HG03139 (cell line): ENCODE measurements at regions not wholly inside any gene's neighbourhood (a gene's known extent, or its start where the extent isn't known, plus 50 kb on each side); places are given as distances from the start of the nearest gene placed in this dataset.
"Not testable (repeated sequence)": the region's sequence is repeated elsewhere in the genome, so short reads cannot be mapped to it uniquely, and the experiment has no call there.

Experiments used
- ATAC-seq: cut with Tn5 transposase; IDR thresholded peaks from one replicate; pipeline ENCODE4 v1.9.1; 2021; ENCODE audit not compliant: unreplicated experiment

GRCh38 chr6:117761610-117762009 is 86.3 kb downstream of the NUS1 start:
- ATAC-seq = no peak

GRCh38 chr6:117771403-117771802 is 96.1 kb downstream of the NUS1 start:
- peak; percentile 96 for ATAC-seq

GRCh38 chr6:117776441-117776840 is 101.2 kb downstream of the NUS1 start:
- ATAC-seq = peak; percentile 40

- ATAC-seq = no peak
These were observed 106.3 kb downstream of the NUS1 start for GRCh38 chr6:117781550-117781949.

GRCh38 chr6:117783279-117783678 is 108.0 kb downstream of the NUS1 start:
- no peak for ATAC-seq

GRCh38 chr6:117791012-117791411 is 115.7 kb downstream of the NUS1 start:
- ATAC-seq = no peak

- no peak for ATAC-seq
These were observed 111.8 kb upstream of the SLC35F1 start for GRCh38 chr6:117795234-117795633.

- not testable (repeated sequence) for ATAC-seq
These were observed 108.2 kb upstream of the SLC35F1 start for GRCh38 chr6:117798819-117799218.

GRCh38 chr6:117810269-117810668 is 96.8 kb upstream of the SLC35F1 start:
- ATAC-seq = no peak

- no peak for ATAC-seq
These were observed 89.6 kb upstream of the SLC35F1 start for GRCh38 chr6:117817499-117817898.

GRCh38 chr6:117817992-117818391 is 89.1 kb upstream of the SLC35F1 start:
- ATAC-seq = no peak

GRCh38 chr6:117818449-117818848 is 88.6 kb upstream of the SLC35F1 start:
- no peak for ATAC-seq

- no peak for ATAC-seq
These were observed 77.3 kb upstream of the SLC35F1 start for GRCh38 chr6:117829594-117830319.

- no peak for ATAC-seq
These were observed 69.8 kb upstream of the SLC35F1 start for GRCh38 chr6:117837261-117837660.

GRCh38 chr6:117840541-117840983 is 66.5 kb upstream of the SLC35F1 start:
- no peak for ATAC-seq

GRCh38 chr6:117847912-117848311 is 59.2 kb upstream of the SLC35F1 start:
- no peak for ATAC-seq

- ATAC-seq = no peak
These were observed 58.0 kb upstream of the SLC35F1 start for GRCh38 chr6:117849087-117849486.
